ENCODE measurements at regions not wholly inside any gene's neighbourhood (a gene's known extent, or its start where the extent isn't known, plus 50 kb on each side); places are given as distances from the start of the nearest gene placed in this dataset.

DNA sequence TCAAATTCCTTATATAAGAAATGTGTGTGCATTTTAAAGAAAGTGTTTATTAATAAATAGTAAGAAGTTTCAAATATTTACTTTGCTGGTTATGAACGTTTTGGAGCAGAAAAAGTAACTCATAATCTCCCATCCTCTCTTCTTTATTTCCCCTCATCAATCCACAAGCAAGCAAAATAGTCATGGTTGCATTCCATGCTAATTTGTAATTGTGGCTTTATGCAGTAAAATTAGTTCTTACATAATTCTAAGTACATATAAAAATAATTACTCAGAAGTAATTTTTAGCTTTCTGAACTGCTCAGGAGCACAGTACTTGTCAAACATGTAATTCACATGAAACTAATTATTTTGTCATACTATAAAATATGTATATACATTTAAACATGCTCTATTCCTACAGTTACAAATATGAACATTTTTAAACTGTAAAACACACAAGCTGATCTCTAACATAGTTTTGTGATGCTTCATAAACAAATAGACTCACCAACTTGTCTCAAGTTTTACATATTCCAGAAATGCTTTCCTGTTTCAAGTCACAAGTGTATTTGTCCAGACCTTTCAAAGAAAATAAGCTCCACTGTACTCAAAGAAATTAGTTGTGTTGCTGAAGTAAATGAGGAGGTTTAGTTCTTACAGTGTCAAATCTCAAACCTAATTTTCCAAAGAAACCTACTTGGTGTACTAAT, 218.9 kb downstream of the PABPC4L start:
- TF ChIP-seq, protein P1, sequence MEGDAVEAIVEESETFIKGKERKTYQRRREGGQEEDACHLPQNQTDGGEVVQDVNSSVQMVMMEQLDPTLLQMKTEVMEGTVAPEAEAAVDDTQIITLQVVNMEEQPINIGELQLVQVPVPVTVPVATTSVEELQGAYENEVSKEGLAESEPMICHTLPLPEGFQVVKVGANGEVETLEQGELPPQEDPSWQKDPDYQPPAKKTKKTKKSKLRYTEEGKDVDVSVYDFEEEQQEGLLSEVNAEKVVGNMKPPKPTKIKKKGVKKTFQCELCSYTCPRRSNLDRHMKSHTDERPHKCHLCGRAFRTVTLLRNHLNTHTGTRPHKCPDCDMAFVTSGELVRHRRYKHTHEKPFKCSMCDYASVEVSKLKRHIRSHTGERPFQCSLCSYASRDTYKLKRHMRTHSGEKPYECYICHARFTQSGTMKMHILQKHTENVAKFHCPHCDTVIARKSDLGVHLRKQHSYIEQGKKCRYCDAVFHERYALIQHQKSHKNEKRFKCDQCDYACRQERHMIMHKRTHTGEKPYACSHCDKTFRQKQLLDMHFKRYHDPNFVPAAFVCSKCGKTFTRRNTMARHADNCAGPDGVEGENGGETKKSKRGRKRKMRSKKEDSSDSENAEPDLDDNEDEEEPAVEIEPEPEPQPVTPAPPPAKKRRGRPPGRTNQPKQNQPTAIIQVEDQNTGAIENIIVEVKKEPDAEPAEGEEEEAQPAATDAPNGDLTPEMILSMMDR (conservative IDR thresholded peaks at IDR 0.05; ENCODE audit: low read depth, low read length), result no peak
- TF ChIP-seq EZH2phosphoT487 (IDR thresholded peaks at IDR 0.05; ENCODE audit: borderline replicate concordance, low read length) (no peak), EZH2 (IDR thresholded peaks at IDR 0.05; ENCODE audit: low read length, unreplicated experiment) (no peak)

Data from PC-3 (cell line).